Neural cell (in vitro differentiated cells): ENCODE measurements at regions not wholly inside any gene's neighbourhood (a gene's known extent, or its start where the extent isn't known, plus 50 kb on each side); places are given as distances from the start of the nearest gene placed in this dataset.

Experiments used
- H2AFZ ChIP-seq: fragments of 200-600, 300-800 bp; sonication (generic), shearing (Covaris generic); 2 replicates; pipeline ENCODE4 v1.6.0; 2014; ENCODE audit warnings: low read depth, mild to moderate bottlenecking, antibody characterized with exemption, low read length, moderate library complexity
- H3F3A ChIP-seq: fragments of 200-600 bp; shearing (Covaris generic); 2 replicates; pipeline ENCODE4 v1.6.1; 2016; ENCODE audit warnings: mild to moderate bottlenecking, moderate library complexity, mixed read lengths, antibody characterized with exemption, low read length; ENCODE audit not compliant: insufficient read depth, poor library complexity, severe bottlenecking
- H3K27ac ChIP-seq: fragments of 200-600, 300-800 bp; sonication (generic), shearing (Covaris generic); 2 replicates; pipeline ENCODE4 v1.5.1; 2014; ENCODE audit warnings: mild to moderate bottlenecking, low read length, moderate library complexity
- H3K27me3 ChIP-seq: fragments of 300-800, 200-600 bp; sonication (generic), shearing (Covaris generic); 2 replicates; pipeline ENCODE4 v1.6.0; 2014; ENCODE audit warnings: mild to moderate bottlenecking, low read depth, low read length, moderate library complexity; ENCODE audit not compliant: insufficient read depth
- H3K36me3 ChIP-seq: fragments of 300-800, 200-600 bp; sonication (generic), shearing (Covaris generic); 2 replicates; pipeline ENCODE4 v1.5.1; 2014; ENCODE audit warnings: mild to moderate bottlenecking, antibody characterized with exemption, low read length, moderate library complexity; ENCODE audit not compliant: insufficient read depth
- H3K4me2 ChIP-seq: fragments of 300-800, 200-600 bp; sonication (generic), shearing (Covaris generic); 2 replicates; pipeline ENCODE4 v1.6.0; 2014; ENCODE audit warnings: mild to moderate bottlenecking, low read length
- H3K4me3 ChIP-seq: fragments of 300-800, 200-600 bp; sonication (generic), shearing (Covaris generic); 2 replicates; pipeline ENCODE4 v1.5.1; 2014; ENCODE audit warnings: mild to moderate bottlenecking, low read length, moderate library complexity
- H3K79me2 ChIP-seq: fragments of 200-600 bp; shearing (Covaris generic); replicated peaks from 2 replicates; pipeline ENCODE4 v1.6.0; 2014; ENCODE audit warnings: mild to moderate bottlenecking, low read length, moderate library complexity; ENCODE audit not compliant: insufficient read depth
- H3K9ac ChIP-seq: fragments of 300-800, 200-600 bp; sonication (generic), shearing (Covaris generic); 2 replicates; pipeline ENCODE4 v1.6.1; 2016; ENCODE audit warnings: mild to moderate bottlenecking, low read length, mixed read lengths
- H3K9me2 ChIP-seq: fragments of 200-600 bp; shearing (Covaris generic); 2 replicates; pipeline ENCODE4 v1.6.1; 2016; ENCODE audit warnings: mild to moderate bottlenecking, low read length, mixed read lengths; ENCODE audit not compliant: insufficient read depth
- H3K9me3 ChIP-seq: fragments of 200-600, 300-800 bp; sonication (generic), shearing (Covaris generic); 2 replicates; pipeline ENCODE4 v1.6.1; 2016; ENCODE audit warnings: mild to moderate bottlenecking, mixed run types, low read length, moderate library complexity, mixed read lengths
- H4K20me1 ChIP-seq: fragments of 200-600 bp; shearing (Covaris generic); 2 replicates; pipeline ENCODE4 v1.6.1; 2016; ENCODE audit warnings: mild to moderate bottlenecking, mixed run types; ENCODE audit not compliant: insufficient read depth
- EP300 ChIP-seq: fragments of 450-650 bp; conservative IDR thresholded peaks from 2 replicates; pipeline ENCODE4 v1.6.1; 2014; ENCODE audit warnings: antibody characterized with exemption, mild to moderate bottlenecking, moderate library complexity; ENCODE audit not compliant: poor library complexity, severe bottlenecking
- EZH2 ChIP-seq: fragments of 200-600, 300-800 bp; shearing (Covaris generic), sonication (generic); IDR thresholded peaks from 2 replicates; pipeline ENCODE4 v1.6.1; 2014; ENCODE audit warnings: antibody characterized with exemption, low read length, borderline replicate concordance, mild to moderate bottlenecking; ENCODE audit not compliant: insufficient read depth, poor library complexity, severe bottlenecking
- MXI1 ChIP-seq: fragments of 450-650 bp; conservative IDR thresholded peaks from 2 replicates; pipeline ENCODE4 v1.6.1; 2014; ENCODE audit warnings: antibody characterized with exemption, mild to moderate bottlenecking; ENCODE audit not compliant: poor library complexity, severe bottlenecking
- POLR2AphosphoS5 ChIP-seq: IDR thresholded peaks from 2 replicates; pipeline ENCODE4 v1.6.1; 2012
- RAD21 ChIP-seq: fragments of 450-650 bp; conservative IDR thresholded peaks from 2 replicates; pipeline ENCODE4 v1.6.1; 2014; ENCODE audit warnings: antibody characterized with exemption, mild to moderate bottlenecking, moderate library complexity
- SMC3 ChIP-seq: fragments of 450-650 bp; conservative IDR thresholded peaks from 2 replicates; pipeline ENCODE4 v1.6.1; 2014; ENCODE audit warnings: antibody characterized with exemption, mild to moderate bottlenecking, moderate library complexity; ENCODE audit not compliant: poor library complexity
- TAF1 ChIP-seq: IDR thresholded peaks from 2 replicates; pipeline ENCODE4 v1.6.1; 2012; ENCODE audit warnings: low read depth
- TF ChIP-seq, protein P1 (sequence below): IDR thresholded peaks from 2 replicates; pipeline ENCODE4 v1.6.1; 2012; ENCODE audit warnings: borderline replicate concordance
- TF ChIP-seq, protein P2 (sequence below): fragments of 450-650 bp; IDR thresholded peaks from 2 replicates; pipeline ENCODE4 v1.5.1; 2014; ENCODE audit warnings: antibody characterized with exemption, mild to moderate bottlenecking, moderate library complexity; ENCODE audit not compliant: poor library complexity, severe bottlenecking

DNA sequence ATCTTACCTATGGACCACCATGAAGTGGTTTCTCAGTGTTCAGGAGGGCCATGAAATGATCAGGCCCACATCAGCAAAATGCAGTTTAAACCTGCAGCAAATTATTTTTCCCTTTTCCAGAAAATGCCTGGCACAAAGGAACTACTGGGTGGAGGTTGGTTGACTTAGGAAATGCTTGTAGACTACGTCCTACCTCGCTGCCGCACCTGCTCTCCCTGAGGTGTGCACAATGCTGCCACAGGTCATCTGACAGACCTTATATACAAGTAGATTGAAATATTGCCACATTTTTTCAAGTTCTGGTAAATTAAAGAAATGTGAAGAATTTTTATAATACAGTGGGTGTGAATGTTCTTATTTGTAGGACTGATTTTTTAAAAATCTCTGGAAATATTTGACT, 166.7 kb upstream of the PDE4B start:
- no peaks in the 10 kb centered on the region for H3K9me3 ChIP-seq
- no peak overlapping the region for H3K27ac ChIP-seq
- H3K79me2 ChIP-seq = no peaks in the 10 kb centered on the region
- H3K27me3 ChIP-seq = no peaks in the 10 kb centered on the region
- H3K9me2 ChIP-seq = no peaks in the 10 kb centered on the region
- no peaks in the 10 kb centered on the region for H4K20me1 ChIP-seq
- no peaks in the 10 kb centered on the region for H3F3A ChIP-seq
- no peak for TF ChIP-seq SMC3
- TF ChIP-seq, protein P1, sequence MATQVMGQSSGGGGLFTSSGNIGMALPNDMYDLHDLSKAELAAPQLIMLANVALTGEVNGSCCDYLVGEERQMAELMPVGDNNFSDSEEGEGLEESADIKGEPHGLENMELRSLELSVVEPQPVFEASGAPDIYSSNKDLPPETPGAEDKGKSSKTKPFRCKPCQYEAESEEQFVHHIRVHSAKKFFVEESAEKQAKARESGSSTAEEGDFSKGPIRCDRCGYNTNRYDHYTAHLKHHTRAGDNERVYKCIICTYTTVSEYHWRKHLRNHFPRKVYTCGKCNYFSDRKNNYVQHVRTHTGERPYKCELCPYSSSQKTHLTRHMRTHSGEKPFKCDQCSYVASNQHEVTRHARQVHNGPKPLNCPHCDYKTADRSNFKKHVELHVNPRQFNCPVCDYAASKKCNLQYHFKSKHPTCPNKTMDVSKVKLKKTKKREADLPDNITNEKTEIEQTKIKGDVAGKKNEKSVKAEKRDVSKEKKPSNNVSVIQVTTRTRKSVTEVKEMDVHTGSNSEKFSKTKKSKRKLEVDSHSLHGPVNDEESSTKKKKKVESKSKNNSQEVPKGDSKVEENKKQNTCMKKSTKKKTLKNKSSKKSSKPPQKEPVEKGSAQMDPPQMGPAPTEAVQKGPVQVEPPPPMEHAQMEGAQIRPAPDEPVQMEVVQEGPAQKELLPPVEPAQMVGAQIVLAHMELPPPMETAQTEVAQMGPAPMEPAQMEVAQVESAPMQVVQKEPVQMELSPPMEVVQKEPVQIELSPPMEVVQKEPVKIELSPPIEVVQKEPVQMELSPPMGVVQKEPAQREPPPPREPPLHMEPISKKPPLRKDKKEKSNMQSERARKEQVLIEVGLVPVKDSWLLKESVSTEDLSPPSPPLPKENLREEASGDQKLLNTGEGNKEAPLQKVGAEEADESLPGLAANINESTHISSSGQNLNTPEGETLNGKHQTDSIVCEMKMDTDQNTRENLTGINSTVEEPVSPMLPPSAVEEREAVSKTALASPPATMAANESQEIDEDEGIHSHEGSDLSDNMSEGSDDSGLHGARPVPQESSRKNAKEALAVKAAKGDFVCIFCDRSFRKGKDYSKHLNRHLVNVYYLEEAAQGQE = no peak
- TF ChIP-seq, protein P2, sequence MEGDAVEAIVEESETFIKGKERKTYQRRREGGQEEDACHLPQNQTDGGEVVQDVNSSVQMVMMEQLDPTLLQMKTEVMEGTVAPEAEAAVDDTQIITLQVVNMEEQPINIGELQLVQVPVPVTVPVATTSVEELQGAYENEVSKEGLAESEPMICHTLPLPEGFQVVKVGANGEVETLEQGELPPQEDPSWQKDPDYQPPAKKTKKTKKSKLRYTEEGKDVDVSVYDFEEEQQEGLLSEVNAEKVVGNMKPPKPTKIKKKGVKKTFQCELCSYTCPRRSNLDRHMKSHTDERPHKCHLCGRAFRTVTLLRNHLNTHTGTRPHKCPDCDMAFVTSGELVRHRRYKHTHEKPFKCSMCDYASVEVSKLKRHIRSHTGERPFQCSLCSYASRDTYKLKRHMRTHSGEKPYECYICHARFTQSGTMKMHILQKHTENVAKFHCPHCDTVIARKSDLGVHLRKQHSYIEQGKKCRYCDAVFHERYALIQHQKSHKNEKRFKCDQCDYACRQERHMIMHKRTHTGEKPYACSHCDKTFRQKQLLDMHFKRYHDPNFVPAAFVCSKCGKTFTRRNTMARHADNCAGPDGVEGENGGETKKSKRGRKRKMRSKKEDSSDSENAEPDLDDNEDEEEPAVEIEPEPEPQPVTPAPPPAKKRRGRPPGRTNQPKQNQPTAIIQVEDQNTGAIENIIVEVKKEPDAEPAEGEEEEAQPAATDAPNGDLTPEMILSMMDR = no peak
- TF ChIP-seq POLR2AphosphoS5 = no peak
- TF ChIP-seq EP300 = no peak
- TF ChIP-seq MXI1 = no peak
- no peak for TF ChIP-seq TAF1
- TF ChIP-seq RAD21 = no peak
- TF ChIP-seq EZH2 = no peak
- no peak overlapping the region for H2AFZ ChIP-seq
- H3K36me3 ChIP-seq = no peaks in the 10 kb centered on the region
- H3K4me2 ChIP-seq = no peak overlapping the region
- H3K4me3 ChIP-seq = no peak overlapping the region
- no peak overlapping the region for H3K9ac ChIP-seq

DNA sequence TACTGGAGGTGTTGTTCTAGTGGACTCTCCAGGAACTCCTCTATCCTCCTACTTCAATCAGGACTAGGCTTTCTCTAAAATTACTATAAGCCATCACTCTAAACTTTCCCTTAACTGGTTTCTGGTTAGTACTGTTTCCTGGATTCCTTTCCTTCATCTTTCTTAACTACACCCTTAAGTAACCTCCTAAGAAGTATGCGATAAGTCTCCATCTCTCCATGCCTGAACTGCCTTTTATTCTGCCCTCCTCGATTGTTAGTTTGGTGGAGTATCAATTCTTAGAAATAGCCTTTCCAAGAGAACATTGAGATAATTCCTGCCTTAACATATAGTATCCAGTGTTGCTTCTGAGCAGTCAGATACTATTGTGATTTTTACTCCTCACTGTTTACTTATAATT, 162.9 kb upstream of the PDE4B start:
- H3K9me3 ChIP-seq = no peaks in the 10 kb centered on the region
- H4K20me1 ChIP-seq = no peaks in the 10 kb centered on the region
- TF ChIP-seq, protein P1 = no peak
- no peak for TF ChIP-seq SMC3
- TF ChIP-seq, protein P2 = no peak
- no peak for TF ChIP-seq MXI1
- TF ChIP-seq POLR2AphosphoS5 = no peak
- TF ChIP-seq RAD21 = no peak
- no peak for TF ChIP-seq TAF1
- TF ChIP-seq EZH2 = no peak
- TF ChIP-seq EP300 = no peak
- H3K27ac ChIP-seq = no peak overlapping the region
- H3K9ac ChIP-seq = no peak overlapping the region
- no peaks in the 10 kb centered on the region for H3K9me2 ChIP-seq
- H3K36me3 ChIP-seq = no peaks in the 10 kb centered on the region
- no peaks in the 10 kb centered on the region for H3F3A ChIP-seq
- H3K4me3 ChIP-seq = no peak overlapping the region
- no peaks in the 10 kb centered on the region for H3K79me2 ChIP-seq
- H2AFZ ChIP-seq = no peak overlapping the region
- H3K27me3 ChIP-seq = no peaks in the 10 kb centered on the region
- H3K4me2 ChIP-seq = no peak overlapping the region
